ENCODE measurements at regions not wholly inside any gene's neighbourhood (a gene's known extent, or its start where the extent isn't known, plus 50 kb on each side); places are given as distances from the start of the nearest gene placed in this dataset.
A peak's percentile ranks its signal among the peaks of the same experiment; 100 is the strongest.

GRCh38 chr11:121792185-121792584, 323.8 kb downstream of the BLID start:
- no peak for DNase-seq (ENCODE audit: low spot score)

DNA sequence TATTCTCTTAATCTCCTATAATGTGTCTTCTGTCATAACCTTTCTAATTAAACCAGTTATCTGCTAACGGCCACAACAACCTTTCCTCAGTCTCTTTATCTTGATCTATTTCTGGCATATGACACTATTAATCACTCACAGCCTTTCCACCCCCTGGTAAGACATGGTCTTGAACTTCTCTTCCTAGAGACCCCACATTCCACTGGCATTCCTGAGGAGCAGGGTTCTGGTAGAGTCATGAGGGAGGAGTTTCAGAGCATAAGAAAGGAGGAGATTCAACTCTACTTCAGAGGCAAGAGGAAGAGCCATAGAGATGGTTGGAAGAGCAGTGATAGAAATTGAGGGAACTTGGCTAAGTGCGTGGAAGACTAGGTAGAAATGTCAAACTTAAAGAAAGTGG, 325.6 kb downstream of the BLID start:
- no peak for DNase-seq (ENCODE audit: low spot score)

- no peak for DNase-seq (ENCODE audit: low spot score)
Measured at GRCh38 chr11:121780971-121781370, 328.2 kb upstream of the SORL1-AS1 start.

DNA sequence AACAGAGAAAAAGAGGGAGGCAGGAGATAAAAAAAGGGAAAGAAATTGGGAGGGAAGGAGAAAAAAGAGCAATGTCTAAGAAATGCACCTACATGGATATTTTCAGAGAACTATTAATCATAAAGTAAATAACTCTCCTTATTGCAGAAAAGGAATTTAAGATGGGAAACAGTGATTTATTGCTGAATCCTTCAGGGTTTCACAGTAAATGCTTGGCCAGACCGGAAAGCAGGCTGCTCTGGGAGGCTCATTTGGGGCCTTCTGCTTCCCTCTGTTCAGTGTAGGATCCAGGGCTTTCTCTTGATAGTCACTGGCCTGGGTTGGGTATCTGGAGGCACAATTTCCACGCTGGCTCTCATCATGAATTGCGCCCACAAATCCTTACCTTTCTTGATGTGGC, 324.3 kb upstream of the SORL1-AS1 start:
- peak; percentile 13 for DNase-seq (ENCODE audit: low spot score)

- DNase-seq (ENCODE audit: low spot score), result no peak
Measured at GRCh38 chr11:121775276-121775675, 322.5 kb upstream of the SORL1-AS1 start.

DNA sequence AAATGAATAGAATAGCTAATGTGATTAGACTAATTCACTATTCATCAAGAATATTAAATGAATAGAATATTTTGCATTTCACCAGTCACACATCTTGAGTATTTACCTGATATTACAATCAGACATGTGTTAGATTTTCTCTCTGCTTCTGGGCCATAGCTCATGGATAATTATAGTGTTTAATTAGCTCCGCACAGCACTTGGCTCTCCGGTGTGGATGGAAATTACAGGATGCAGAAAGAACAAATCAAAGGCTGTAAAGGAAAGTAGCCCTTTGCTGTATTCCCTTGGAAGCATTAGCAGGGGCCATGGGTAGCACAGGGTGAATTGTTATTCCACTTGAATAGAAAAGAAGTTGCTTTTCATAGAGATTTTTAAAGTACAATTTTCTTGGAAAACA, 320.3 kb upstream of the SORL1-AS1 start:
- DNase-seq (ENCODE audit: low spot score), result no peak

DNA sequence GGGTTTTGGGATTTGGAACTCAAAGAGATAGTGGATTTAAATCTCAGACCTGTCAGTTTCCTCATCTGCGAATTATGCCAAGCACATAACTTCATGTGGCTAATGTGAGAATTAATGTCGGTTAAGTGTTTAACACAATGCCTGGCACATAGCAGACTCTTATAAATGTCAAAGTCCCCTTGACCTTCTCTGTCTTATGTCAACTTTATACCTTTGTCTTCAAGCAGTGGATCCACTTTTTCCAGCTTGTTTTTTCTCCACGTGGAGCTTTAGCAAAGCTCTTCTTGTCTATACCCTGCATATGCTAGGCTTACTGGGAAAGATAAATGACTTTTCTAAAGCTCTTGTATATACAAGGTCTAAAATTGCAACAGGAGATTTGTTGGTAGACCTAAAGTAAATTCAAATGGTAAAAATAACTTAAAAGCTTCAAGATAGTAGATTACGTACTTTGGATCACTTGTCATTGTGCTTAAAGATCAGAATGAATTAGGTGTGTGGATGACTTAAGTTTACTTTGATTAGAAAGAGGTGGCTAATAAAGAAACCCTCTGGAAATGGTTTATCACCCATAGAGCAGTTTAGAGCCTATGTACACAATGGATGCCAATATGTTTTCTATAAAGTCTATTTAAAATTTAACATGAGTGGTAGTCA, 318.3 kb upstream of the SORL1-AS1 start:
- DNase-seq (ENCODE audit: low spot score), result no peak

- no peak for DNase-seq (ENCODE audit: low spot score)
Measured at GRCh38 chr11:121769191-121769590, 316.4 kb upstream of the SORL1-AS1 start.

DNA sequence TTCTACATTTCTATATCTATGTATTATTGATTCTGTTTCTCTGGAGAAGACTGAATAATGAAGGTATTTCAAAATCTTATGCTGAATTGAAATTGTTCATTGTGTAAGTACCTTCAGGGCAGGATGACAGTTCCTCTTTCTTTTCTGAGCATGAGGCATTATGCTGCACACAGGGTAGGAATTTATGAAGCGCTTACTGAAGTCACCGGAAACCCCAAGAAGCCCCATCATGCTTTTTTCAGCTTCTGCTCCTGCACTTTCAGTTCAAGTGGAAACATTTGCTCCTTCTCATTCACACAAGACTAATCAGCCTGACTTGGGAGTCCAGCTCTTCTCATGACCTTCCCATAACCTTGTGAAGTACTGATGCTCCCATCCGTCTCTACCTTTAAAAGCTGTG, 314.7 kb upstream of the SORL1-AS1 start:
- DNase-seq (ENCODE audit: low spot score), result no peak

DNA sequence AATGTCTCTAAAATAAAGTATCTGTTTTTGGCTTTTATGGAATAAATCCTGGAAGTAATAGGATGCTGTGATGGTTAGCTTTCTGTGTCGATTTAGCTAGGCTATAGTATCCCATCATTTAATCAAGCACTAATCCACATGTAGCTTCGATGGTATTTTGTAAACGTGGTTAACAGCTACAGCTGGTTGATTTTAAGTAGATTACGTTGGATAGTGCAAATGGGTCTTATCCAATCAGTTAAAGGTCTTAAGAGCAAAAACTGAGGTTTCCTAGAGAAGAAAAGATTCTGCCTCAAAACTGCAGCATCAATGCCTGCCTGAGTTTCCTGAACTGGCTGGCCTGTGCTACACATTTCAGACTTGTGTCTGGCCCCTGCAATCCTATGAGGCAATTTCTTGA, 314.2 kb upstream of the SORL1-AS1 start:
- DNase-seq (ENCODE audit: low spot score), result no peak

GRCh38 chr11:121766166-121766565, 313.4 kb upstream of the SORL1-AS1 start:
- no peak for DNase-seq (ENCODE audit: low spot score)

DNA sequence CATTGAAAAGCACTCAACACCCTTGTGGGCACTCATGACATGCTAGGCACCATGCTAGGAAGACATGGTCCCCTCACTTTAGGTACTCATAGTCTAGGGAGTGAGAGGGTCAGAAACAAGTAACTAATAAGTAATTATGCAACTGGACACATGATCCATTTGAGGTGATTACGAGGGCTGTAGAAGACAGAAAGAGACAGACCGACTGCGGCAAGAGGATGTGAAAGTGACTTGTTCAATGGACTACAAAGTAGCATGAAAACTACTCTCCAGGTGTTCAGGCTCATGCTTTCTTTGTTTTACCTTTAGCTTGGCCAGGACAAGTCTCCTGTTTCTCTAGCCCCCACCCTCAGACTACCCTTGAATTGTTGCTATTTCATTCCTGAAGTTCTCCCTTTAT, 310.8 kb upstream of the SORL1-AS1 start:
- DNase-seq (ENCODE audit: low spot score), result no peak

- DNase-seq (ENCODE audit: low spot score), result peak; percentile 30
Measured at GRCh38 chr11:121762820-121763219, 310.1 kb upstream of the SORL1-AS1 start.

GRCh38 chr11:121761186-121761585, 308.4 kb upstream of the SORL1-AS1 start:
- DNase-seq (ENCODE audit: low spot score), result no peak

- no peak for DNase-seq (ENCODE audit: low spot score)
Measured at GRCh38 chr11:121757480-121758125, 304.8 kb upstream of the SORL1-AS1 start.

DNA sequence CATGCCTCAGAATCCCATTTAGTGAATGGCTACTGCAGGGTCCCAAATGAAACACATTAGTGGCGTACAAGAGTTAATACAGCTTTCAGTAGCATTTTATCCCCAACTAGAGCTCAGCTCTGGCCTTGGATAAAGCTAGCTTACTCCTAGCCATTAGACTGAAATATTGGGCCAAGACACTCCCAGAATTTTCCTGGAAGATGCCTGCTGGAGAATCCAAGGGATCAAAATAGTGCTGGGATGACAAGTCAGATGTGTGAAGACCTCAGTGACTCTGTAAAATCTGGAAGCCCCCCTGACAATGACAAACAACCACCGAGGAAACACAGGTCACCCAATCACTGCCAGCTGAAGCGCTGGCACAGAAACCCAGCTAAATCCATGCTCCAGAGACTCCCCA, 303.1 kb upstream of the SORL1-AS1 start:
- DNase-seq (ENCODE audit: low spot score), result no peak

DNA sequence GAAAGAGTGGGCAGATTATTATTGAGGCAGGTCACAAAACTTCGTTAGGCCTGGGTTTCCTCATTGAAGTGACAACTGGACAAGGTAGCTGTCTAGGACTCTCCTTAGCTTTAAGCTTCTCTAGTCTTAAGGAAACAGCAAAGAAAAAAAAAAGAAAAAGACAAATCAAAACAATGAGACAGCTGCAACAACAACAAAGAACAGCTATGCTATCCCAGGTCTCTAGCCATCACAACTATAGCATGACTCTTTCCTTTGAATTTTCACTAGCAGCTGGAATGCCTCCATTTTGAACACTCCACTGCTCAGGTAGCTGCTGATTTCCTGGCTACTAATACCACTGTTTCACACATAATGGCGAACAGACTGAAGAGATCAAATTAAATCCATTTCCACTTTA, 302.4 kb upstream of the SORL1-AS1 start:
- DNase-seq (ENCODE audit: low spot score), result no peak

DNA sequence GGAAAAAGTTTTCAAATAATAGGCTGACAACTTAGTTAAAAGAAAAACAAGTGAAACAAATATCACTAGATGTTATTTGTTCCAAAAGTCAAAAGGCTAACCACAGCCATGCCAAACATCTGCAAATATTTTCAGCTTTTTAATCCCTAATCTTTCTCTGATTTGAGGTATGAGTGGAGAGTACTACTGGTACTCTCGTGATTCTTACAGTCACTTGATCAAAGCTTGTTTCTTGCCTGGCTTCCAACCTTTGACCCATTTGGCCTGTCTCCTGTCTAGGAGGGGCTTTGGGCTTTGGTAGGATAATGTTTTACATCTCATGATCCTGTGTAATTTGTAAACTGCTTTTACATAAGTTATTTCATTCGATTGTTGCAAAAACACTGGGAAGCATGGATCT, 301.8 kb upstream of the SORL1-AS1 start:
- DNase-seq (ENCODE audit: low spot score), result peak; percentile 20

GRCh38 chr11:121749691-121750090, 296.9 kb upstream of the SORL1-AS1 start:
- DNase-seq (ENCODE audit: low spot score), result peak; percentile 19

DNA sequence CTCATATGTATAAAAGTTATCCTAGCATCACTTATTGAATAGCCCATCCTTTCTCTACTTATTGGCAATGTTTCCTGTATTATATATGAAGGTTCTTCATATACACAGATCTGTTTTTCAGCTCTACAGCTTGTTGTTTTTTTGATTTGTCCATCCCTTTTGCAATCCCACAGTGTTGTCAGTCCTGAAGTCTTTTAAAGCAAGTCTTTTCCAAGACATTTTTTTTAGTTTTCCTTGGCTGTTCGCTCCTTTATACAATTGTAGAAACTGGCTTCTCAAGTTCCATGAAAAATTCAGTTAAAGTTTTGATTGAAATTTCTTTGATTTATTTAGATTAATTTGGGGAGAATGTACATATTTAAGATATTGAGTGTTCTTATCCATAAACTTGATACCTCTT, 295.3 kb upstream of the SORL1-AS1 start:
- DNase-seq (ENCODE audit: low spot score), result no peak

GRCh38 chr11:121743285-121743684, 290.5 kb upstream of the SORL1-AS1 start:
- no peak for DNase-seq (ENCODE audit: low spot score)

GRCh38 chr11:121741761-121742361, 289.1 kb upstream of the SORL1-AS1 start:
- peak; percentile 47 for DNase-seq (ENCODE audit: low spot score)

GRCh38 chr11:121741351-121741760, 288.6 kb upstream of the SORL1-AS1 start:
- DNase-seq (ENCODE audit: low spot score), result peak; percentile 9

DNA sequence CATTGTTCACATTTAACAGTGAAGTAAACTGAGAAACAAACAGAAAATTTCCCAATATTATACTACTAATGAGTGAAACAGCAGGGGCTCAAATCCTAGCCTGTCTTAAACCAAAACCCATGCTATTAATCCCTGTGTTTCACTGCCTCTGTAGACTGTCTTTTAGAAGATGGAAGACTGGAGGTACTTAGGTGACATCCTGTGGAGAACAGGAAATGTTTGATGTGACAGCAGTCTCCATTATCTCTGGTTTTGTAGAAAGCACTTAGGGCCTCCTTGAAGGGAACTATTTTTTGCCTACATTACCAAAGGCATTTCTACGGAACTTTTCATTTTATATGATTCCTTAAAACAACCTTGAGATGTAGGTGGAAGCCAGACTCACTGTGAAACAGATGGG, 288.1 kb upstream of the SORL1-AS1 start:
- no peak for DNase-seq (ENCODE audit: low spot score)
